ENCODE measurements at regions not wholly inside any gene's neighbourhood (a gene's known extent, or its start where the extent isn't known, plus 50 kb on each side); places are given as distances from the start of the nearest gene placed in this dataset.

- no peak for TF ChIP-seq MAX (IDR thresholded peaks at IDR 0.05)
- no peak for TF ChIP-seq GABPA (IDR thresholded peaks at IDR 0.05 in 1 of 2, conservative IDR thresholded peaks at IDR 0.05 in 1 of 2)
- TF ChIP-seq JUND (IDR thresholded peaks at IDR 0.05), result no peak
- TF ChIP-seq TAF1 (conservative IDR thresholded peaks at IDR 0.05), result no peak
These were observed 82.0 kb upstream of the NT5C1B start (continued) for GRCh38 chr2:18671363-18671762.

- TF ChIP-seq SP1 (IDR thresholded peaks at IDR 0.05) (no peak), HNF4A (conservative IDR thresholded peaks at IDR 0.05) (no peak), CTCF (IDR thresholded peaks at IDR 0.05; ENCODE audit: low read depth, low read length, missing input control) (no peak), FOXA2 (IDR thresholded peaks at IDR 0.05) (no peak), JUND (IDR thresholded peaks at IDR 0.05) (no peak), FOXA1 (IDR thresholded peaks at IDR 0.05) (no peak), GABPA (IDR thresholded peaks at IDR 0.05 in 1 of 2, conservative IDR thresholded peaks at IDR 0.05 in 1 of 2) (no peak), RXRA (IDR thresholded peaks at IDR 0.05) (no peak), REST (IDR thresholded peaks at IDR 0.05) (no peak), ATF3 (IDR thresholded peaks at IDR 0.05) (no peak), TAF1 (conservative IDR thresholded peaks at IDR 0.05) (no peak), NR2F2 (IDR thresholded peaks at IDR 0.05) (no peak), HNF4G (IDR thresholded peaks at IDR 0.05) (no peak), YY1 (IDR thresholded peaks at IDR 0.05) (no peak), MAX (IDR thresholded peaks at IDR 0.05) (no peak), ZBTB33 (IDR thresholded peaks at IDR 0.05) (no peak), RAD21 (IDR thresholded peaks at IDR 0.05) (no peak), EGR1 (IDR thresholded peaks at IDR 0.05; ENCODE audit: low read depth in 2 of 2) (no peak)
These were observed 78.9 kb upstream of the NT5C1B start for GRCh38 chr2:18668221-18668620.

More at GRCh38 chr2:18668221-18668620, 78.9 kb upstream of the NT5C1B start:
- no peaks in the 10 kb centered on the region for H3K4me1 ChIP-seq (ENCODE audit: control insufficient read depth in 4 of 4, insufficient read depth in 4 of 4, low read length in 3 of 4)
- no peaks in the 10 kb centered on the region for H3K9me3 ChIP-seq (ENCODE audit: control insufficient read depth in 4 of 4, low read length in 3 of 4)
- no peak overlapping the region for H3K9ac ChIP-seq (ENCODE audit: low read depth in 1 of 2, low read length in 2 of 2)
- WGBS, result 93% methylated on average over 2 of the region's 2 CpGs
- no peak overlapping the region for H3K4me3 ChIP-seq (ENCODE audit: low read depth in 1 of 3, low read length in 3 of 3)
- no peak for DNase-seq (ENCODE audit: low spot score)
- H3K27ac ChIP-seq (ENCODE audit: low read depth in 1 of 2, low read length in 2 of 2), result no peak overlapping the region
- no peaks in the 10 kb centered on the region for H3K27me3 ChIP-seq (ENCODE audit: control insufficient read depth in 4 of 4, insufficient read depth in 4 of 4, low read length in 3 of 4)
- no peaks in the 10 kb centered on the region for H3K36me3 ChIP-seq (ENCODE audit: control insufficient read depth in 4 of 4, insufficient read depth in 3 of 4, low read depth in 1 of 4, low read length in 3 of 4)

All from liver (tissue), 8 donors.